H1 (cell line): ENCODE measurements at regions not wholly inside any gene's neighbourhood (a gene's known extent, or its start where the extent isn't known, plus 50 kb on each side); places are given as distances from the start of the nearest gene placed in this dataset.

Source experiments
- CBX5 ChIP-seq: fragments of 300-800, 300-1000 bp; sonication (generic); IDR thresholded peaks from 2 replicates; pipeline ENCODE4 v1.7.1; 2016; ENCODE audit warnings: antibody characterized with exemption, low read length, low read depth
- CHD1 ChIP-seq: IDR thresholded peaks from 2 replicates; pipeline ENCODE4 v1.6.1; 2012; ENCODE audit warnings: low read depth, low read length, improper control_type of control experiment
- EGR1 ChIP-seq: IDR thresholded peaks from 2 replicates; pipeline ENCODE4 v1.6.1; 2011; ENCODE audit warnings: low read depth, low read length, borderline replicate concordance
- GABPA ChIP-seq: IDR thresholded peaks from 2 replicates; pipeline ENCODE4 v1.6.1; 2011; ENCODE audit warnings: mild to moderate bottlenecking, low read length, moderate library complexity, borderline replicate concordance; ENCODE audit not compliant: insufficient read depth
- HDAC6 ChIP-seq: IDR thresholded peaks from one replicate; pipeline ENCODE4 v1.7.1; 2012; ENCODE audit warnings: low read depth, mild to moderate bottlenecking, inconsistent platforms, low read length, moderate library complexity
- MAFK ChIP-seq: IDR thresholded peaks from 2 replicates; pipeline ENCODE4 v1.6.1; 2012; ENCODE audit warnings: low read depth, mild to moderate bottlenecking, improper control_type of control experiment, low read length
- NRF1 ChIP-seq: IDR thresholded peaks from 2 replicates; pipeline ENCODE4 v1.6.1; 2011; ENCODE audit warnings: mild to moderate bottlenecking, low read depth, low read length, improper control_type of control experiment
- PHF8 ChIP-seq: fragments of 200-600 bp; sonication (generic); conservative IDR thresholded peaks from 2 replicates; pipeline ENCODE4 v1.7.1; 2012; ENCODE audit warnings: low read depth, mild to moderate bottlenecking, inconsistent platforms, low read length, moderate library complexity
- POLR2A ChIP-seq, 2 experiments: IDR thresholded peaks; 1 replicate in 1 of 2; 2 replicates in 1 of 2; pipeline ENCODE4 v1.6.1; 2011; ENCODE audit warnings: low read depth in 2 of 2, low read length in 2 of 2, mild to moderate bottlenecking in 2 of 2; ENCODE audit errors: control extremely low read depth in 1 of 2
- SIRT6 ChIP-seq: IDR thresholded peaks from one replicate; pipeline ENCODE4 v1.7.1; 2012; ENCODE audit warnings: low read length, inconsistent platforms
- SUZ12 ChIP-seq: fragments of 200-600 bp; sonication (generic); IDR thresholded peaks from 2 replicates; pipeline ENCODE4 v1.6.1; 2012; ENCODE audit warnings: mild to moderate bottlenecking, inconsistent platforms, low read length, moderate library complexity, mixed read lengths
- TBP ChIP-seq: IDR thresholded peaks from 2 replicates; pipeline ENCODE4 v1.6.1; 2011; ENCODE audit warnings: low read depth, low read length, improper control_type of control experiment
- TCF12 ChIP-seq: IDR thresholded peaks from 2 replicates; pipeline ENCODE4 v1.6.1; 2011; ENCODE audit warnings: low read depth, mild to moderate bottlenecking, low read length
- ZNF274 ChIP-seq: IDR thresholded peaks from 2 replicates; pipeline ENCODE4 v1.7.0; 2012; ENCODE audit warnings: low read length, borderline replicate concordance; ENCODE audit errors: extremely low read depth
- TF ChIP-seq, protein P1 (sequence below), 3 experiments: IDR thresholded peaks; 1 replicate in 2 of 3; 2 replicates in 1 of 3; pipeline versions ENCODE4 v1.5.1 to v1.6.1; 2011; ENCODE audit warnings: low read length in 3 of 3, mild to moderate bottlenecking in 3 of 3, inconsistent platforms in 2 of 3, low read depth in 1 of 3, moderate library complexity in 1 of 3; ENCODE audit not compliant: insufficient read depth in 1 of 3; ENCODE audit errors: control extremely low read depth in 1 of 3
- TF ChIP-seq, protein P2 (sequence below): IDR thresholded peaks from 2 replicates; pipeline ENCODE4 v1.6.1; 2012; ENCODE audit warnings: inconsistent platforms

DNA sequence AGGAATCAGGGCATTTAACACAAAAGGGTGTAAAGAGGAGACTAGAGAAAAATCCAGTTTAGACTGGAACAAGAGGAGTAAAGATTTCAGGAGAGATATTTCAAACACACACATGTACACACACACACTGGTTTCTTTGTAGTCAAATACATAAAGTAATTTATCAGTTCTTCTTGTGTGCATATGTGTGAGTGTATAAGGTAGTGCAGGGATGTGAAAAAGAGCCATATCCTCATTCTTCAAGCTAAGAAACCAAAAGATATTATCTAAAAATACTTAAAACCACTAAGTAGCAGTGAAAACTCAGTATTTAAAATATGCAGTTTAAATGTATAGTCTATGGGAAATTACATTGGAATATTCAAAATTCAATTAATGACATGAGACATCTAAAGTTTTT, 52.5 kb upstream of the CARD18 start (continued):
- no peak for TF ChIP-seq CBX5
- TF ChIP-seq HDAC6, result no peak
- no peak for TF ChIP-seq PHF8
- no peak for TF ChIP-seq POLR2A (IDR thresholded peaks at IDR 0.05; ENCODE audit: control extremely low read depth in 1 of 2, low read depth in 2 of 2, low read length in 2 of 2)
- TF ChIP-seq TCF12, result no peak
- no peak for TF ChIP-seq ZNF274
- TF ChIP-seq, protein P1, sequence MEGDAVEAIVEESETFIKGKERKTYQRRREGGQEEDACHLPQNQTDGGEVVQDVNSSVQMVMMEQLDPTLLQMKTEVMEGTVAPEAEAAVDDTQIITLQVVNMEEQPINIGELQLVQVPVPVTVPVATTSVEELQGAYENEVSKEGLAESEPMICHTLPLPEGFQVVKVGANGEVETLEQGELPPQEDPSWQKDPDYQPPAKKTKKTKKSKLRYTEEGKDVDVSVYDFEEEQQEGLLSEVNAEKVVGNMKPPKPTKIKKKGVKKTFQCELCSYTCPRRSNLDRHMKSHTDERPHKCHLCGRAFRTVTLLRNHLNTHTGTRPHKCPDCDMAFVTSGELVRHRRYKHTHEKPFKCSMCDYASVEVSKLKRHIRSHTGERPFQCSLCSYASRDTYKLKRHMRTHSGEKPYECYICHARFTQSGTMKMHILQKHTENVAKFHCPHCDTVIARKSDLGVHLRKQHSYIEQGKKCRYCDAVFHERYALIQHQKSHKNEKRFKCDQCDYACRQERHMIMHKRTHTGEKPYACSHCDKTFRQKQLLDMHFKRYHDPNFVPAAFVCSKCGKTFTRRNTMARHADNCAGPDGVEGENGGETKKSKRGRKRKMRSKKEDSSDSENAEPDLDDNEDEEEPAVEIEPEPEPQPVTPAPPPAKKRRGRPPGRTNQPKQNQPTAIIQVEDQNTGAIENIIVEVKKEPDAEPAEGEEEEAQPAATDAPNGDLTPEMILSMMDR (IDR thresholded peaks at IDR 0.05; ENCODE audit: control extremely low read depth in 1 of 3, insufficient read depth in 1 of 3, low read depth in 1 of 3, low read length in 3 of 3), result no peak
- TF ChIP-seq NRF1, result no peak
- TF ChIP-seq GABPA, result no peak
- no peak for TF ChIP-seq TBP
- no peak for TF ChIP-seq CHD1
- TF ChIP-seq SIRT6, result no peak
- no peak for TF ChIP-seq EGR1
- no peak for TF ChIP-seq SUZ12
- TF ChIP-seq, protein P2, sequence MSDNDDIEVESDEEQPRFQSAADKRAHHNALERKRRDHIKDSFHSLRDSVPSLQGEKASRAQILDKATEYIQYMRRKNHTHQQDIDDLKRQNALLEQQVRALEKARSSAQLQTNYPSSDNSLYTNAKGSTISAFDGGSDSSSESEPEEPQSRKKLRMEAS, result no peak
- no peak for TF ChIP-seq MAFK
